Neural cell (in vitro differentiated cells): ENCODE measurements at regions not wholly inside any gene's neighbourhood (a gene's known extent, or its start where the extent isn't known, plus 50 kb on each side); places are given as distances from the start of the nearest gene placed in this dataset.

Experiments
- H2AFZ ChIP-seq: fragments of 200-600, 300-800 bp; sonication (generic), shearing (Covaris generic); 2 replicates; pipeline ENCODE4 v1.6.0; 2014; ENCODE audit warnings: low read depth, mild to moderate bottlenecking, antibody characterized with exemption, low read length, moderate library complexity
- H3F3A ChIP-seq: fragments of 200-600 bp; shearing (Covaris generic); 2 replicates; pipeline ENCODE4 v1.6.1; 2016; ENCODE audit warnings: mild to moderate bottlenecking, moderate library complexity, mixed read lengths, antibody characterized with exemption, low read length; ENCODE audit not compliant: insufficient read depth, poor library complexity, severe bottlenecking
- H3K27ac ChIP-seq: fragments of 200-600, 300-800 bp; sonication (generic), shearing (Covaris generic); 2 replicates; pipeline ENCODE4 v1.5.1; 2014; ENCODE audit warnings: mild to moderate bottlenecking, low read length, moderate library complexity
- H3K27me3 ChIP-seq: fragments of 300-800, 200-600 bp; sonication (generic), shearing (Covaris generic); 2 replicates; pipeline ENCODE4 v1.6.0; 2014; ENCODE audit warnings: mild to moderate bottlenecking, low read depth, low read length, moderate library complexity; ENCODE audit not compliant: insufficient read depth
- H3K36me3 ChIP-seq: fragments of 300-800, 200-600 bp; sonication (generic), shearing (Covaris generic); 2 replicates; pipeline ENCODE4 v1.5.1; 2014; ENCODE audit warnings: mild to moderate bottlenecking, antibody characterized with exemption, low read length, moderate library complexity; ENCODE audit not compliant: insufficient read depth
- H3K4me2 ChIP-seq: fragments of 300-800, 200-600 bp; sonication (generic), shearing (Covaris generic); 2 replicates; pipeline ENCODE4 v1.6.0; 2014; ENCODE audit warnings: mild to moderate bottlenecking, low read length
- H3K4me3 ChIP-seq: fragments of 300-800, 200-600 bp; sonication (generic), shearing (Covaris generic); 2 replicates; pipeline ENCODE4 v1.5.1; 2014; ENCODE audit warnings: mild to moderate bottlenecking, low read length, moderate library complexity
- H3K79me2 ChIP-seq: fragments of 200-600 bp; shearing (Covaris generic); replicated peaks from 2 replicates; pipeline ENCODE4 v1.6.0; 2014; ENCODE audit warnings: mild to moderate bottlenecking, low read length, moderate library complexity; ENCODE audit not compliant: insufficient read depth
- H3K9ac ChIP-seq: fragments of 300-800, 200-600 bp; sonication (generic), shearing (Covaris generic); 2 replicates; pipeline ENCODE4 v1.6.1; 2016; ENCODE audit warnings: mild to moderate bottlenecking, low read length, mixed read lengths
- H3K9me2 ChIP-seq: fragments of 200-600 bp; shearing (Covaris generic); 2 replicates; pipeline ENCODE4 v1.6.1; 2016; ENCODE audit warnings: mild to moderate bottlenecking, low read length, mixed read lengths; ENCODE audit not compliant: insufficient read depth
- H3K9me3 ChIP-seq: fragments of 200-600, 300-800 bp; sonication (generic), shearing (Covaris generic); 2 replicates; pipeline ENCODE4 v1.6.1; 2016; ENCODE audit warnings: mild to moderate bottlenecking, mixed run types, low read length, moderate library complexity, mixed read lengths
- H4K20me1 ChIP-seq: fragments of 200-600 bp; shearing (Covaris generic); 2 replicates; pipeline ENCODE4 v1.6.1; 2016; ENCODE audit warnings: mild to moderate bottlenecking, mixed run types; ENCODE audit not compliant: insufficient read depth
- CTCF ChIP-seq: fragments of 450-650 bp; IDR thresholded peaks from 2 replicates; pipeline ENCODE4 v1.5.1; 2014; ENCODE audit warnings: antibody characterized with exemption, mild to moderate bottlenecking, moderate library complexity; ENCODE audit not compliant: poor library complexity, severe bottlenecking
- EP300 ChIP-seq: fragments of 450-650 bp; conservative IDR thresholded peaks from 2 replicates; pipeline ENCODE4 v1.6.1; 2014; ENCODE audit warnings: antibody characterized with exemption, mild to moderate bottlenecking, moderate library complexity; ENCODE audit not compliant: poor library complexity, severe bottlenecking
- EZH2 ChIP-seq: fragments of 200-600, 300-800 bp; shearing (Covaris generic), sonication (generic); IDR thresholded peaks from 2 replicates; pipeline ENCODE4 v1.6.1; 2014; ENCODE audit warnings: antibody characterized with exemption, low read length, borderline replicate concordance, mild to moderate bottlenecking; ENCODE audit not compliant: insufficient read depth, poor library complexity, severe bottlenecking
- MXI1 ChIP-seq: fragments of 450-650 bp; conservative IDR thresholded peaks from 2 replicates; pipeline ENCODE4 v1.6.1; 2014; ENCODE audit warnings: antibody characterized with exemption, mild to moderate bottlenecking; ENCODE audit not compliant: poor library complexity, severe bottlenecking
- POLR2AphosphoS5 ChIP-seq: IDR thresholded peaks from 2 replicates; pipeline ENCODE4 v1.6.1; 2012
- RAD21 ChIP-seq: fragments of 450-650 bp; conservative IDR thresholded peaks from 2 replicates; pipeline ENCODE4 v1.6.1; 2014; ENCODE audit warnings: antibody characterized with exemption, mild to moderate bottlenecking, moderate library complexity
- REST ChIP-seq: IDR thresholded peaks from 2 replicates; pipeline ENCODE4 v1.6.1; 2012; ENCODE audit warnings: borderline replicate concordance
- SMC3 ChIP-seq: fragments of 450-650 bp; conservative IDR thresholded peaks from 2 replicates; pipeline ENCODE4 v1.6.1; 2014; ENCODE audit warnings: antibody characterized with exemption, mild to moderate bottlenecking, moderate library complexity; ENCODE audit not compliant: poor library complexity
- TAF1 ChIP-seq: IDR thresholded peaks from 2 replicates; pipeline ENCODE4 v1.6.1; 2012; ENCODE audit warnings: low read depth

GRCh38 chrX:45747905-45748304 is 547.2 kb upstream of the DIPK2B start:
- Histone ChIP-seq H4K20me1 (no peaks in the 10 kb centered on the region), H3K4me2 (no peak overlapping the region), H3K9me3 (no peaks in the 10 kb centered on the region), H3K27me3 (no peaks in the 10 kb centered on the region), H3K79me2 (no peaks in the 10 kb centered on the region), H2AFZ (no peak overlapping the region), H3K4me3 (no peak overlapping the region), H3K9me2 (no peaks in the 10 kb centered on the region), H3K9ac (no peak overlapping the region), H3K36me3 (no peaks in the 10 kb centered on the region), H3K27ac (no peak overlapping the region), H3F3A (no peaks in the 10 kb centered on the region)
- TF ChIP-seq MXI1 (no peak), SMC3 (no peak), TAF1 (no peak), CTCF (no peak), EZH2 (no peak), POLR2AphosphoS5 (no peak), RAD21 (no peak)

- Histone ChIP-seq H3K9me3 (no peaks in the 10 kb centered on the region), H2AFZ (no peak overlapping the region), H3K79me2 (no peaks in the 10 kb centered on the region), H3K27me3 (no peaks in the 10 kb centered on the region), H4K20me1 (no peaks in the 10 kb centered on the region), H3K36me3 (no peaks in the 10 kb centered on the region), H3K4me3 (no peak overlapping the region), H3K4me2 (no peak overlapping the region), H3F3A (no peaks in the 10 kb centered on the region), H3K9ac (no peak overlapping the region), H3K9me2 (no peaks in the 10 kb centered on the region), H3K27ac (no peak overlapping the region)
- no peak for TF ChIP-seq POLR2AphosphoS5
- no peak for TF ChIP-seq CTCF
- TF ChIP-seq EZH2: no peak
- TF ChIP-seq MXI1: no peak
- no peak for TF ChIP-seq REST
- no peak for TF ChIP-seq SMC3
- TF ChIP-seq RAD21: no peak
- no peak for TF ChIP-seq EP300
- no peak for TF ChIP-seq TAF1
Measured at GRCh38 chrX:45745479-45745878, 544.8 kb upstream of the DIPK2B start.
